ENCODE measurements at regions not wholly inside any gene's neighbourhood (a gene's known extent, or its start where the extent isn't known, plus 50 kb on each side); places are given as distances from the start of the nearest gene placed in this dataset.

DNA sequence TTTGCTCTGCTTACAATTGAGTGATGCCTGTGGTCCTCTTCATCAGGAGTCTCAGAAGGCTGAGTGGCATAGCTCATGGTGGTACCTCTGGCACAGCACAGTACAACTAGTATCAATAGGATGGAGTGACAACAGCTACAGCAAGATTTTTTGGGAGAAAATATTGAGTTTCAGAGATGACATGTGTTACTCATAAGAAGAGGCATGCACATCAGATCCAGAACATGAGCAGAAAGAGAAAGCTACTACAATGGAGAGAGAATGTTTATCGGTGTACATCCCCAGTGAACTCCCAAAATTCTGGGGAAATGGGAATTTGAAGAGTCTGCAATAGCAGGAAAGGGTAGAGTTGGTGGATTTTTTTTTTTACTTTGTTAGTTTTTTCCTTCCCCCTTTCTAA is 130.5 kb upstream of the MB21D2 start:
- no peaks in the 10 kb centered on the region for H3K27me3 ChIP-seq
- no peak overlapping the region for H3K27ac ChIP-seq
- WGBS, 5 donors = 81 to 96% (median 94%) methylated on average over 1 of the region's 1 CpG
- TF ChIP-seq EP300 (IDR thresholded peaks at IDR 0.05) (no peak), POLR2AphosphoS5 (IDR thresholded peaks at IDR 0.05) (no peak), POLR2A (IDR thresholded peaks at IDR 0.05) (no peak)
- TF ChIP-seq, protein P1, sequence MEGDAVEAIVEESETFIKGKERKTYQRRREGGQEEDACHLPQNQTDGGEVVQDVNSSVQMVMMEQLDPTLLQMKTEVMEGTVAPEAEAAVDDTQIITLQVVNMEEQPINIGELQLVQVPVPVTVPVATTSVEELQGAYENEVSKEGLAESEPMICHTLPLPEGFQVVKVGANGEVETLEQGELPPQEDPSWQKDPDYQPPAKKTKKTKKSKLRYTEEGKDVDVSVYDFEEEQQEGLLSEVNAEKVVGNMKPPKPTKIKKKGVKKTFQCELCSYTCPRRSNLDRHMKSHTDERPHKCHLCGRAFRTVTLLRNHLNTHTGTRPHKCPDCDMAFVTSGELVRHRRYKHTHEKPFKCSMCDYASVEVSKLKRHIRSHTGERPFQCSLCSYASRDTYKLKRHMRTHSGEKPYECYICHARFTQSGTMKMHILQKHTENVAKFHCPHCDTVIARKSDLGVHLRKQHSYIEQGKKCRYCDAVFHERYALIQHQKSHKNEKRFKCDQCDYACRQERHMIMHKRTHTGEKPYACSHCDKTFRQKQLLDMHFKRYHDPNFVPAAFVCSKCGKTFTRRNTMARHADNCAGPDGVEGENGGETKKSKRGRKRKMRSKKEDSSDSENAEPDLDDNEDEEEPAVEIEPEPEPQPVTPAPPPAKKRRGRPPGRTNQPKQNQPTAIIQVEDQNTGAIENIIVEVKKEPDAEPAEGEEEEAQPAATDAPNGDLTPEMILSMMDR (IDR thresholded peaks at IDR 0.05) = no peak
- no peak for DNase-seq
- no peaks in the 10 kb centered on the region for H3K4me1 ChIP-seq
- no peak overlapping the region for H3K4me3 ChIP-seq
- no peaks in the 10 kb centered on the region for H3K9me3 ChIP-seq
- intact Hi-C loops (cut with DNase I; ENCODE audit: low total_unique reads) = no loop called here
- H3K36me3 ChIP-seq = no peaks in the 10 kb centered on the region

DNA sequence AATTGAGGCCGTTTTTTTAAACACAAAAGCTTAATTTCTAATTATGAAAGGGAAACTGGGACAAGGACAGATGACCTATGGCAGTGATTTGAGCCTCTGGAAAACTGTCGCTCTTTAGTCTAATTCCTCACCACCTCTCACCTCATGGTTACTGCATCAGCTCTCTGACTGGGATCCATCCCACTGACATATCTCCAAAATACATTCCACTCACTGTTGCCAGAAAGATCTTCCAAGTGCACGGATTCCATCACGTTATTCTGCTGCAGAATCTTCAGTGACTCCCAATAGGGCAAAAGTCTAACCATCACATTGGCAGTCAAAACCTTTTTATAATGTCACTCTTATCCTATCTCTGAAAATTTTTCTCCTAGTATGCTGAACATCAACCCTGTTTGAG is 132.3 kb upstream of the MB21D2 start:
- H3K9me3 ChIP-seq = no peaks in the 10 kb centered on the region
- WGBS, 5 donors = 57 to 72% (median 67%) methylated on average over 4 of the region's 4 CpGs
- intact Hi-C loops (cut with DNase I; ENCODE audit: low total_unique reads) = no loop called here
- H3K36me3 ChIP-seq = no peaks in the 10 kb centered on the region
- peak in 1 of 2 donors; percentile 26 for DNase-seq
- H3K4me3 ChIP-seq = no peak overlapping the region
- TF ChIP-seq POLR2A (IDR thresholded peaks at IDR 0.05) (no peak), EP300 (IDR thresholded peaks at IDR 0.05) (no peak), POLR2AphosphoS5 (IDR thresholded peaks at IDR 0.05) (no peak)
- TF ChIP-seq, protein P1 (IDR thresholded peaks at IDR 0.05) = no peak
- no peak overlapping the region for H3K27ac ChIP-seq
- H3K4me1 ChIP-seq = no peaks in the 10 kb centered on the region
- no peaks in the 10 kb centered on the region for H3K27me3 ChIP-seq

DNA sequence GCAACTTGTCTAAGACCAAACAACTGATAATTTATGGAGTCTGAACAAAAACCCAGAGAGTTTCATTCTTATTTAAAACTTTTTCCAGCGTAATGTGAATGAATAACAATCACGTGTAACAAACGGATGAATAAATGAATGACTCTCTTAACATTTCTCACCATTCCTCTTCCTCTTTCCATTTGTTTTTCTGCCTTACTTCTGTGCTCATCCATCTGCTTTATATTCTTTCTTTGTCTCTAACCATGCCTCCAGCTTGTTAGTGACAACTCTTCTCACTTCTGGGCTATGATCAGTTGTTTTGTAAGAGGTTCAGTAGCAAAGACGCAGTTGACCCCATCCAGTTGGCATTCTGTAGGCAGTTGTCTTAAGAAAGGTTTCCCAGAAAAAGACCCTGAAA is 133.7 kb upstream of the MB21D2 start:
- no peak overlapping the region for H3K4me3 ChIP-seq
- no peak for DNase-seq
- no peaks in the 10 kb centered on the region for H3K4me1 ChIP-seq
- 85 to 90% (median 90%) methylated on average over 4 of the region's 4 CpGs for WGBS, 5 donors
- no peaks in the 10 kb centered on the region for H3K9me3 ChIP-seq
- TF ChIP-seq POLR2AphosphoS5 (IDR thresholded peaks at IDR 0.05) (no peak), EP300 (IDR thresholded peaks at IDR 0.05) (no peak), POLR2A (IDR thresholded peaks at IDR 0.05) (no peak)
- TF ChIP-seq, protein P1 (IDR thresholded peaks at IDR 0.05) = no peak
- no peaks in the 10 kb centered on the region for H3K36me3 ChIP-seq
- H3K27me3 ChIP-seq = no peaks in the 10 kb centered on the region
- no peak overlapping the region for H3K27ac ChIP-seq
- intact Hi-C loops (cut with DNase I; ENCODE audit: low total_unique reads) = no loop called here

DNA sequence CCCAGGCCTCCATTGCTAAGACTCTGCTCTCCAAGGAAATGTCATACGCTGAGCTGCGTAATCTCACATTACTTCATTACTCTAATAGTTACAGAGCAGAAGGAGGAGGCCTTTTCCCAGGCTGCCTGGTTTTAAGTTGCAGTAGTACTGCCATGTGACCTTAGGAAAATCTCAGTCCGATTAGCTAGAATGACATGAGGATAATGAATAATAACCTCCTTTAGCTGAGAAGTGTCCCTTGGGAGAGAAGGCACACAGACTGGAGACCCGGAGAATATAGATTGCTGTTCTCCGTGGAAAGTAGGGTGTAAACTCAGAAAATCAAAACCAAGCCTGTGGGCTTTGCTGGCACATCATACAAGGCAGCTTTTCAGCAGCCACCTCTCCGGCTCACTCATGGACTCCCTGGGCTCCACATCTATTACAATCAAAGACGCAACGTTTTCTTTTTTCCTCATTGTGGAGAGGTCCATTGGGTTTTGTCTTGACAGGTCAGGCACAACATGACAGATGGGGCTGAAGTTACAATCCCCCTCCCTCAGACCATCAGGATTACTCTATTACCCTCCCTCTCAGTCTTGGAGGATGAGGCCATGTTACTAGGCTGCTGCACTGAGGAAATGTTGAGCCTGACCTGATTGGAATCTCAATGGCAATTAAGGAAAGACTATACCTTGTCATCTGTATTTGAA is 134.8 kb upstream of the MB21D2 start:
- Histone ChIP-seq H3K9me3 (no peaks in the 10 kb centered on the region), H3K4me1 (no peaks in the 10 kb centered on the region), H3K27me3 (no peaks in the 10 kb centered on the region), H3K27ac (no peak overlapping the region), H3K36me3 (no peaks in the 10 kb centered on the region), H3K4me3 (no peak overlapping the region)
- intact Hi-C loops (cut with DNase I; ENCODE audit: low total_unique reads) = no loop called here
- peak in 1 of 2 donors; percentile 78 for DNase-seq
- 62 to 79% (median 78%) methylated on average over 8 of the region's 8 CpGs for WGBS, 5 donors
- TF ChIP-seq, protein P1 (IDR thresholded peaks at IDR 0.05) = no peak
- no peak for TF ChIP-seq POLR2AphosphoS5 (IDR thresholded peaks at IDR 0.05)
- no peak for TF ChIP-seq EP300 (IDR thresholded peaks at IDR 0.05)
- no peak for TF ChIP-seq POLR2A (IDR thresholded peaks at IDR 0.05)
